Esophagus muscularis mucosa (tissue), 4 donors: ENCODE measurements at regions not wholly inside any gene's neighbourhood (a gene's known extent, or its start where the extent isn't known, plus 50 kb on each side); places are given as distances from the start of the nearest gene placed in this dataset.

Source experiments
- DNase-seq: peaks from one replicate; pipeline ENCODE4 v3.0.0-alpha.2; 2017; ENCODE audit errors: extremely low spot score
- H3K27ac ChIP-seq, 4 donors: fragments of 200-600 bp; sonication (generic); replicated peaks in 1 of 4; 1 replicate in 3 of 4; 2 replicates in 1 of 4; pipeline ENCODE4 v1.5.1; 2016 to 2019; ENCODE audit warnings: mild to moderate bottlenecking in 1 of 4
- H3K27me3 ChIP-seq, 4 donors: fragments of 200-600 bp; sonication (generic); one replicate each; pipeline versions ENCODE4 v1.5.1 to v1.6.0; 2016 to 2019
- H3K36me3 ChIP-seq, 4 donors: fragments of 200-600 bp; sonication (generic); one replicate each; pipeline ENCODE4 v1.5.1; 2016 to 2019
- H3K4me1 ChIP-seq, 4 donors: fragments of 200-600 bp; sonication (generic); one replicate each; pipeline ENCODE4 v1.5.1; 2016 to 2019
- H3K4me3 ChIP-seq, 4 donors: fragments of 200-600 bp; sonication (generic); 1 replicate in 2 of 4; 2 replicates in 2 of 4; pipeline ENCODE4 v1.5.1; 2016 to 2019; ENCODE audit warnings: mild to moderate bottlenecking in 4 of 4, moderate library complexity in 1 of 4
- H3K9me3 ChIP-seq, 4 donors: fragments of 200-600 bp; sonication (generic); 1 replicate in 3 of 4; 2 replicates in 1 of 4; pipeline ENCODE4 v1.5.1; 2016 to 2019
- EP300 ChIP-seq: sonication (generic); formaldehyde crosslinking; IDR thresholded peaks from one replicate; pipeline ENCODE4 v1.6.1; 2017; ENCODE audit warnings: antibody characterized with exemption
- POLR2A ChIP-seq: fragments of 450-650 bp; IDR thresholded peaks from one replicate; pipeline ENCODE4 v1.6.1; 2017; ENCODE audit warnings: antibody characterized with exemption, moderate library complexity, mild to moderate bottlenecking, low read depth
- POLR2AphosphoS5 ChIP-seq, 2 donors: sonication (generic); formaldehyde crosslinking; IDR thresholded peaks; one replicate each; pipeline ENCODE4 v1.6.1; 2017; ENCODE audit warnings: antibody characterized with exemption in 2 of 2
- WGBS: methylation state at CpG from one replicate; pipeline ENCODE4 v1.1.5; 2018; 5-methylcytosine and 5-hydroxymethylcytosine counted together
- intact Hi-C: fragments of 100-400 bp; cut with DNase I; formaldehyde crosslinking; loops from one replicate; pipeline ENCODE4 v1.15.1; 2023
- TF ChIP-seq, protein P1 (sequence below), 3 experiments: fragments of 200-600 bp in 2 of 3; fragments of 450-650 bp in 1 of 3; sonication (generic) in 2 of 3; IDR thresholded peaks; one replicate each; pipeline ENCODE4 v1.5.1; 2017 to 2019; ENCODE audit warnings: antibody characterized with exemption in 3 of 3, mild to moderate bottlenecking in 2 of 3, moderate library complexity in 1 of 3

DNA sequence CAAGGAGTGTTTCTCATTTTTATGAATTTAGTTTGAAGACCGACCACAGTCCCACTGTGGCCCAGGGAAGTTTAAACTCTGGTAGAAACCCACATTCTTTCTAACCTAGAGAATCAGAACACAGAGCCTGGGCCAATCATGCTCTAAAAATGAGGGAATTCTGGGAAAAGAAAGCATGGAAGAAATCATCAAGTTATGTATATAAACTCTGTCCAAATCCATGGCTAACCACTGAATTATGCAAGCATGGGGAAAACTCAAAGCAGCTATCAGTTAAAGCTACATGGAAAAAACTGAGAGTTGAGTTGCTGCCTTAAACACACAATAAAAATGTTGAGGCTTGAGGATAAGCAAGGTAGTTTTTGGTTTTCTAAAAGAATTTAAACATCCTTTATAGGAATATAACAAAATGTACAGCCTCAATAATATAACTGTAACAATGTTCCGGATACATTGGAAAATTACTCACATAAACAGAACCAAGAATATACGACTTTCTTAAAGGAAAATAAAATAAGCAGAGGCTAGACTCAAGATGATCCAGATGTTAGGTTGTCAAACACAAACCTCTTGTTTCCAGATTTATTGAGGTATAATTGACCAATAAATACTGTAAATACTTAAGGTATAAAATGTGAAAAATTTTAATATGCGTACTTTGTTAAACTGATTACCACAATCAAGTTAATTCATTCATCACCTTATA, 311.2 kb upstream of the GNAI1 start:
- TF ChIP-seq, protein P1, sequence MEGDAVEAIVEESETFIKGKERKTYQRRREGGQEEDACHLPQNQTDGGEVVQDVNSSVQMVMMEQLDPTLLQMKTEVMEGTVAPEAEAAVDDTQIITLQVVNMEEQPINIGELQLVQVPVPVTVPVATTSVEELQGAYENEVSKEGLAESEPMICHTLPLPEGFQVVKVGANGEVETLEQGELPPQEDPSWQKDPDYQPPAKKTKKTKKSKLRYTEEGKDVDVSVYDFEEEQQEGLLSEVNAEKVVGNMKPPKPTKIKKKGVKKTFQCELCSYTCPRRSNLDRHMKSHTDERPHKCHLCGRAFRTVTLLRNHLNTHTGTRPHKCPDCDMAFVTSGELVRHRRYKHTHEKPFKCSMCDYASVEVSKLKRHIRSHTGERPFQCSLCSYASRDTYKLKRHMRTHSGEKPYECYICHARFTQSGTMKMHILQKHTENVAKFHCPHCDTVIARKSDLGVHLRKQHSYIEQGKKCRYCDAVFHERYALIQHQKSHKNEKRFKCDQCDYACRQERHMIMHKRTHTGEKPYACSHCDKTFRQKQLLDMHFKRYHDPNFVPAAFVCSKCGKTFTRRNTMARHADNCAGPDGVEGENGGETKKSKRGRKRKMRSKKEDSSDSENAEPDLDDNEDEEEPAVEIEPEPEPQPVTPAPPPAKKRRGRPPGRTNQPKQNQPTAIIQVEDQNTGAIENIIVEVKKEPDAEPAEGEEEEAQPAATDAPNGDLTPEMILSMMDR (IDR thresholded peaks at IDR 0.05), result no peak
- no peak for TF ChIP-seq POLR2AphosphoS5 (IDR thresholded peaks at IDR 0.05)
- TF ChIP-seq EP300, result no peak
- no peak for TF ChIP-seq POLR2A
- no peak overlapping the region for H3K27ac ChIP-seq
- no peak overlapping the region for H3K4me3 ChIP-seq
- no peaks in the 10 kb centered on the region for H3K36me3 ChIP-seq
- intact Hi-C loops, result no loop called here
- peaks cover 0 to 6% (median 3%) of the 10 kb centered on the region in 4 donors for H3K4me1 ChIP-seq
- no peaks in the 10 kb centered on the region for H3K27me3 ChIP-seq
- DNase-seq, result no peak
- 70% methylated on average over 4 of the region's 4 CpGs for WGBS
- no peaks in the 10 kb centered on the region for H3K9me3 ChIP-seq

DNA sequence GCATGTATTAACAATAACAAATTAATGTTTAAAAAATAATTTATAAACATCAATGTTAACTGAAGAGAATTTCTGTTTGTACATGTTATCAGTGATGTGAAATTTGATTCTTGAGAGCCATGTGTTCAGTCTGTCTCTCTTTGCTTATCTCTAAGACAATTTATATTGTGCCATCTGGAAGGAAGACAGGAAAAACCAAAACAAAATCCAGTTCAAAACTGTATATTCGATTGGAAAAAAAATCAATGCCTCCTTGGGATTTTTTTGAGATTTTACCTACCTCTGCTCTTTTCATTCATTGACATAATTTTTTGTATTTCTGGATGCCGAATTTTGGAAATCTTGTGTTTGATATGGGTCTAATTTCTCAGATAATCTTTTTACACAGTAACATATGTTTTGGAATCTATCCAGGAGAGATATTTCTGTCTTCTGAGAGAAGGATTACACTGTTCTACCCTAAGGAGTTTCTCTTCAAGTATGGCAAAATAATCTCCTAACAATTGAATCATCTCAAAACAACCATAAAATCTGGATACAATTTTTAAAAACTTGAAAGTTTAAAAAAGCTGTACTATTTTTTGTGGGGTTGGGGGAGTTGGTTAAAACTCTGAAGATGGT, 311.9 kb upstream of the GNAI1 start:
- no peak overlapping the region for H3K27ac ChIP-seq
- no peak for DNase-seq
- no peaks in the 10 kb centered on the region for H3K36me3 ChIP-seq
- WGBS, result 47% methylated on average over 2 of the region's 2 CpGs
- intact Hi-C loops, result no loop called here
- H3K9me3 ChIP-seq, result no peaks in the 10 kb centered on the region
- no peaks in the 10 kb centered on the region for H3K27me3 ChIP-seq
- TF ChIP-seq, protein P1 (IDR thresholded peaks at IDR 0.05), result no peak
- TF ChIP-seq EP300, result no peak
- no peak for TF ChIP-seq POLR2AphosphoS5 (IDR thresholded peaks at IDR 0.05)
- no peak for TF ChIP-seq POLR2A
- no peak overlapping the region for H3K4me3 ChIP-seq
- peaks cover 0 to 6% (median 3%) of the 10 kb centered on the region in 4 donors for H3K4me1 ChIP-seq

DNA sequence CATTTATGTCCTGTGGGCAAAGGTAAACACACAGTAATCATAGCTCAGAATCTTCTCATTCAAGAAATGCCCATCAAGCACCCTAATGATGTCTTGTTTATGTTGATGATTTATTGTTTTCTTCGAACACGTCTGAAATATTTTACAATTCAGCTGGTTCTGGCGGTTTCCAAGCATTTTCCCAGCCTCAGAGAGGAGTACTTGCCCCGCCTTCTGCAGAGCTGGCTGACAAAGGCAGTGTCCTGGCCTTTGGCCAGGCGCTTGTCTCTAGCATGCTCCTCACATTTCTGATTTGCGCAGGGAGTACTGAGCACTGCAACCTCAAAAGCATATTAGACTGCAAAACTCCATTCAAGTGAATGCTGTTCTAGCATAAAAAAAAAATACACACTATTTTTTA, 314.2 kb upstream of the GNAI1 start:
- no peaks in the 10 kb centered on the region for H3K27me3 ChIP-seq
- TF ChIP-seq POLR2A (no peak), POLR2AphosphoS5 (IDR thresholded peaks at IDR 0.05) (no peak), EP300 (no peak)
- TF ChIP-seq, protein P1 (IDR thresholded peaks at IDR 0.05), result no peak
- peaks cover 0 to 6% (median 3%) of the 10 kb centered on the region in 4 donors for H3K4me1 ChIP-seq
- no peak overlapping the region for H3K27ac ChIP-seq
- DNase-seq, result no peak
- 12% methylated on average over 6 of the region's 6 CpGs for WGBS
- H3K9me3 ChIP-seq, result no peaks in the 10 kb centered on the region
- no peaks in the 10 kb centered on the region for H3K36me3 ChIP-seq
- H3K4me3 ChIP-seq, result no peak overlapping the region
- intact Hi-C loops, result no loop called here

DNA sequence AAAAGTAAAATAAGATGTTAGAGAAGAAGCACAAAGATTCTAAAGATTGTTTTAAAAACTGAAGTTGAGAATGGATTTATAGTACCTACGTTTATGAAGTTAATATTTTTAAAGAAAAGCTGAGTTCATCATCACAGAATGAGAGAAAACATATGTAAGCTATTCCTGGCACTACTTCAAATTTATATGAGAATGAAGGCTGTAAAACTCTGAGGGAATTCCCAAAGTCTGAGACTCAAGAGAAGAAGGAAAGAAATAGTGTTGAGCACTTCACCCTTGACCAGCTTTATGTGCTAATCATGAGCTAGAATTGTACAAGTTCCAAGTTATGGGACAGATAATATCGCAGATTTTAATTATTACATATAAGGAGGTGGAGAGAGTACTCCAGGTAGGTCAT, 323.7 kb upstream of the GNAI1 start:
- intact Hi-C loops, result no loop called here
- H3K4me1 ChIP-seq, result no peaks in the 10 kb centered on the region
- no peaks in the 10 kb centered on the region for H3K36me3 ChIP-seq
- DNase-seq, result no peak
- 56% methylated on average over 2 of the region's 2 CpGs for WGBS
- TF ChIP-seq POLR2AphosphoS5 (IDR thresholded peaks at IDR 0.05), result no peak
- no peak for TF ChIP-seq EP300
- no peak for TF ChIP-seq POLR2A
- TF ChIP-seq, protein P1 (IDR thresholded peaks at IDR 0.05), result no peak
- no peaks in the 10 kb centered on the region for H3K9me3 ChIP-seq
- H3K27ac ChIP-seq, result no peak overlapping the region
- H3K27me3 ChIP-seq, result no peaks in the 10 kb centered on the region
- H3K4me3 ChIP-seq, result no peak overlapping the region
